GM06990 (cell line): ENCODE measurements at regions not wholly inside any gene's neighbourhood (a gene's known extent, or its start where the extent isn't known, plus 50 kb on each side); places are given as distances from the start of the nearest gene placed in this dataset.

Experiments used
- DNase-seq: peaks from one replicate; pipeline ENCODE4 v3.0.0-alpha.2; 2011; ENCODE audit not compliant: insufficient read length; ENCODE audit errors: extremely low read depth
- H3K27me3 ChIP-seq: replicated peaks from 2 replicates; pipeline ENCODE4 v1.6.0; 2011; ENCODE audit warnings: low read length; ENCODE audit not compliant: control insufficient read depth, insufficient read depth
- H3K36me3 ChIP-seq: 2 replicates; pipeline ENCODE4 v1.5.1; 2011; ENCODE audit warnings: low read length; ENCODE audit not compliant: control insufficient read depth, insufficient read depth
- H3K4me3 ChIP-seq: replicated peaks from 2 replicates; pipeline ENCODE4 v1.5.1; 2011; ENCODE audit warnings: low read depth, mild to moderate bottlenecking, control low read depth, low read length
- TF ChIP-seq, protein P1 (sequence below): IDR thresholded peaks from 2 replicates; pipeline ENCODE4 v1.5.1; 2011; ENCODE audit warnings: low read length, control low read depth, mild to moderate bottlenecking, inconsistent platforms; ENCODE audit not compliant: insufficient read depth, poor library complexity, severe bottlenecking

DNA sequence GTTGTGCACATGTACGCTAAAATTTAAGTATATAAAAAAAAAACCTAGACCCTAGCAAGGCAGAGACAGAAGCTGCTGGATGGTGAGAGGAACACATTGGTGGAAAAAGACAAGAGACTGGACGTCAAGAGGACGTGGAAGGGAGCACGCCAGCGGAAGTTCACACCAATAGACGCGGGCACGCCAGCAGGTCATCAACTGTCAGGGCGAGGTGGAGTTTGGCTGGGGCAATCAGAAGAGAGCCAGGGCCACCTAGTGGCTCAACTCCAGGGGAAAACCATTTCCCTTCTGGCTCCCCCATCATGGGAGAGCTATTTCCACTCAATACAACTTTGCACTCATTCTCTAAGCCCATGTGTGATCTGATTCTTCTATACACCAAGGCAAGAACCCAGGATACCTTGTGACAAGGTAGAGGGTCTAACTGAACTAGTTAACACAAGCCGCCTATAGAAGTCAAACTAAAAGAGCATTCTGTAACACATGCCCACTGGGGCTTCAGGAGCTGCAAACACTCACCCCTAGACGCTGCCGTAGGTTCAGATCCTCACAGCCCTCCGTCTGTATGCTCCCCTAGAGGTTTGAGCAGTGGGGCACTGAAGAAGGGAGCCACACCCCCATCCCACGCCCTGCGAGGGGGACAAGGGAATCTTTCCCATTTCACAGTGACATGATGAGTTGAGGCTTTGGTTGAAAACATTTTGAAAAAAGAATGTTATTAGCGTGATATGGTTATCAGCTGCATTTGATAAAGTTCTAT is 702.7 kb downstream of the TMTC2 start:
- DNase-seq, result no peak
- no peaks in the 10 kb centered on the region for H3K36me3 ChIP-seq
- H3K27me3 ChIP-seq, result no peaks in the 10 kb centered on the region
- TF ChIP-seq, protein P1, sequence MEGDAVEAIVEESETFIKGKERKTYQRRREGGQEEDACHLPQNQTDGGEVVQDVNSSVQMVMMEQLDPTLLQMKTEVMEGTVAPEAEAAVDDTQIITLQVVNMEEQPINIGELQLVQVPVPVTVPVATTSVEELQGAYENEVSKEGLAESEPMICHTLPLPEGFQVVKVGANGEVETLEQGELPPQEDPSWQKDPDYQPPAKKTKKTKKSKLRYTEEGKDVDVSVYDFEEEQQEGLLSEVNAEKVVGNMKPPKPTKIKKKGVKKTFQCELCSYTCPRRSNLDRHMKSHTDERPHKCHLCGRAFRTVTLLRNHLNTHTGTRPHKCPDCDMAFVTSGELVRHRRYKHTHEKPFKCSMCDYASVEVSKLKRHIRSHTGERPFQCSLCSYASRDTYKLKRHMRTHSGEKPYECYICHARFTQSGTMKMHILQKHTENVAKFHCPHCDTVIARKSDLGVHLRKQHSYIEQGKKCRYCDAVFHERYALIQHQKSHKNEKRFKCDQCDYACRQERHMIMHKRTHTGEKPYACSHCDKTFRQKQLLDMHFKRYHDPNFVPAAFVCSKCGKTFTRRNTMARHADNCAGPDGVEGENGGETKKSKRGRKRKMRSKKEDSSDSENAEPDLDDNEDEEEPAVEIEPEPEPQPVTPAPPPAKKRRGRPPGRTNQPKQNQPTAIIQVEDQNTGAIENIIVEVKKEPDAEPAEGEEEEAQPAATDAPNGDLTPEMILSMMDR, result no peak
- H3K4me3 ChIP-seq, result no peak overlapping the region

DNA sequence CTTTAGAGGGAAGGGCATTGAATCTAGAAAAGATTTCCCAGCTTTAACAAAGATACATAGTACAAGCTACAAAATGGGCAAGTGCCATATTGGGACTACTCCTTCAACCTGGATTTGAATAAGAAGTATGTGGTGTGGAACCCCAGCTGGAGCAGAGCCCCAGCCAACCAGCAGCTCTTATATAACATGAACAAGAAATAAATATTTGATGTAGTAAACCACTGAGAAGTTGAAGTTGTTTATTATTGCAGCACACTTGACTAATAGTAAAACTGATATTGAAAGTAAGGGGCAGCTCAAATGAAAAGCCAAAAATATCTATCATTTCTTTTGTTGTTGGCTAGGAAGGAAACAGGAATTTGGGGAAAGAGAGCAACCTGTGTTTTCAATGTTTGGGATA is 701.8 kb downstream of the TMTC2 start:
- Histone ChIP-seq H3K27me3 (no peaks in the 10 kb centered on the region), H3K36me3 (no peaks in the 10 kb centered on the region), H3K4me3 (no peak overlapping the region)
- TF ChIP-seq, protein P1, result no peak
- DNase-seq, result no peak

DNA sequence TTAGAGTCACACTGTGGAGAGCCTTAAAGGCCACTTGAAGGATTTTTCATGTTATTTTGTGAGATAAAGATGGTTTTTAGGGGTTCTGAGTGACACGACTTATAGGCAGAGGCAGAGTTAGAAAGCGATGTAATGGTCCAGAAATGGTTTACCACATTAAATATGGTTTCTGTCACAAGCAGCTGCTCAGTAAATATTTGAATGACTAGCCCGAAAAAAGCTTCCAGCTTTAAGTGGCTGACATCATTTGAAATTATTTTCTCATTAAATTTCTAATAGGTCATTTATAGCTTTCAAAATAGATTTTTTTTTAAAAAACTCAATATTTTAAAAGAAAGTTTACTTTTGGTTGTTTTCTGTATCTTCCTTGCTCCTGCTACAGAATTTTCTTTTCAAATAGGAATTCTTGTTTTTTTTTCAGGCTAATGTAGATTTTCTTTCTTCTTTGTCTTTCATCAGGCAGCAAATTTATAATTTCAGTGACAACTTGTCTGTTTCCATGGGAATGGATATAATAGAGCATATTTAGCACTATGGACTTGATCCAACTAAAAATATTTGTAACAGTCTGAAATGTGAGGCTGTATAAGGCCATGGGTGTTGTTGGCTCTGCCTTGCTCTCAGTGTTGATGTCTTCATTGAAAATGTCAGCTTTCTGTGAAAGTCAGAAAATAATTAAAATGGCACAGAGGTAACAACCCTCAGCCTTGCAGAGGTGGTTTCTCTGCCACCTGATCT is 700.0 kb downstream of the TMTC2 start:
- H3K27me3 ChIP-seq, result no peaks in the 10 kb centered on the region
- TF ChIP-seq, protein P1, result no peak
- no peak overlapping the region for H3K4me3 ChIP-seq
- no peaks in the 10 kb centered on the region for H3K36me3 ChIP-seq
- no peak for DNase-seq

DNA sequence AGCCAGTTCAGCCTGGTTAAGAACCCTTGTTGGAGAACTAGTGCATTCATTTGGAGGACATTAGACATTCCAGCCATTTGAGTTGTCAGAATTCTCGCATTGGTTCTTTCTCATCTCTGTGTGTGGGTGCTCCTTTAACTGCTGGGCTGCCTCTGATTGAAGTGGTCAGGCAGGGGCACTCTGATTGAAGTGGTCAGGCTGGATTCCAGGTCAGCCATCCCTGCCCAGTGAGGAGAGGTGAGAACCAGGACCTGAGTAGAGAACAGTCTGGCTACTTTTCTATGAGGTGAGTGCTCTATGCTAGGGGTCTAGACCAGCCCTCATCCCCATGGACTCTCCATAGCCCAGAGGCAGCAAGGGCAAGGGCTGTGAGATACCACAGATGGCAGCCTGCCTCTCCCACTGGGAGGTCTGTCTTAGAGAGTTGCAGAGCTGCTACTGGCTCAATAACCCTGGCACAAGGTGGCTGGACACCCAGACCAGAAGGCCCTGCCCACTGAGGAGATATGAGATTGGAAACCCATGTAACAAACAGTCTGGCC is 691.6 kb downstream of the TMTC2 start:
- no peaks in the 10 kb centered on the region for H3K36me3 ChIP-seq
- no peak for DNase-seq
- H3K27me3 ChIP-seq, result no peaks in the 10 kb centered on the region
- no peak overlapping the region for H3K4me3 ChIP-seq
- TF ChIP-seq, protein P1, result no peak

DNA sequence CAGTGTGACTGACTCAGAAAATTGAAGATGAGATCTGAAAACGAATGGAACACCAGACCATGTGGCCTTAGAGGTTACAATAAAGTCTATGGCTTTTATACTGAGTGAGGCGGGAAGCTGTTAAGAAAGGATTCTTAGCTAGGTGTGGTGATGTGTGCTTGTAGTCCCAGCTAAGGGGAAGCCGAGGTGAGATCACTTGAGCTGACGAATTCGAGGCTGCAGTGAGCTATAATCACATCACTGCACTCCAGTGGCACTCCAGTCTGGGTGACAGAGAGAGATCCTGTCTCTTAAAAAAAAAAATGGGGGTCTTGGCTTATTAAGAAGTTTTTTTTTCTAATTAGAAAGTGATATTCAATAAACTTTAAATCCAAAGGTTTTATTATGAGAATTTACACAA is 678.6 kb downstream of the TMTC2 start:
- H3K4me3 ChIP-seq, result no peak overlapping the region
- DNase-seq, result no peak
- H3K36me3 ChIP-seq, result no peaks in the 10 kb centered on the region
- TF ChIP-seq, protein P1, result no peak
- H3K27me3 ChIP-seq, result no peaks in the 10 kb centered on the region
